ENCODE measurements at regions not wholly inside any gene's neighbourhood (a gene's known extent, or its start where the extent isn't known, plus 50 kb on each side); places are given as distances from the start of the nearest gene placed in this dataset.

DNA sequence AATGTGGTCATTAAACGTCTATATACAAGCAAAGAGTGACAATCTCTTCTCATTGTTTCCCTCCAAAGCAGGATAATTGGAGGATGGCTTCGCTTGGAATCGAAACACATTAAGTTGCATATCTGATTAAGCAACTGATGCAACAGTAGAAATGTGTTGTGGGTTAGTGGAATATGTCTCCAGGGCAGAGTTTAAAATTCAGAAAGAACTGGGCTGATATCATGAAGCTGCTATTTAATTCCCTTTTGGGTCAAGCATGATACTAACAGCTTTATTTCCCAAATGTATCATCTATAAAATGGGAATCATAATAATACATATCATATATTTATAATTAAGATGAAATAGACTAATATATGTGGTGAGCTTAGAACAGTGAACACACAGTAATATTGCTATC is 1763.0 kb upstream of the C9orf72 start:
- TF ChIP-seq CTCF (IDR thresholded peaks at IDR 0.05; ENCODE audit: low read depth, low read length) (no peak), EZH2phosphoT487 (IDR thresholded peaks at IDR 0.05; ENCODE audit: low read depth) (no peak)
